Peyer's patch (tissue), 4 donors: ENCODE measurements at regions not wholly inside any gene's neighbourhood (a gene's known extent, or its start where the extent isn't known, plus 50 kb on each side); places are given as distances from the start of the nearest gene placed in this dataset.

Source experiments
- DNase-seq, 3 donors: peaks; one replicate each; pipeline ENCODE4 v3.0.0-alpha.2; 2017 to 2019
- H3K27ac ChIP-seq, 4 donors: fragments of 200-600 bp; sonication (generic); one replicate each; pipeline ENCODE4 v1.5.1; 2016 to 2019
- H3K27me3 ChIP-seq, 2 donors: fragments of 200-600 bp; sonication (generic); one replicate each; pipeline ENCODE4 v1.5.1; 2019
- H3K36me3 ChIP-seq, 3 donors: fragments of 200-600 bp; sonication (generic); one replicate each; pipeline ENCODE4 v1.5.1; 2016 to 2019
- H3K4me1 ChIP-seq, 4 donors: fragments of 200-600 bp; sonication (generic); one replicate each; pipeline ENCODE4 v1.5.1; 2016 to 2019
- H3K4me3 ChIP-seq, 4 donors: fragments of 200-600 bp; sonication (generic); 1 replicate in 3 of 4; 2 replicates in 1 of 4; pipeline ENCODE4 v1.5.1; 2016 to 2019; ENCODE audit warnings: mild to moderate bottlenecking in 1 of 4
- H3K9me3 ChIP-seq, 4 donors: fragments of 200-600 bp; sonication (generic); one replicate each; pipeline ENCODE4 v1.5.1; 2016 to 2019; ENCODE audit warnings: mild to moderate bottlenecking in 1 of 4
- CTCF ChIP-seq, 6 experiments: fragments of 450-650 bp in 4 of 6; fragments of 200-600 bp in 2 of 6; sonication (generic) in 1 of 6; IDR thresholded peaks; one replicate each; pipeline ENCODE4 v1.5.1; 2017 to 2019; ENCODE audit warnings: antibody characterized with exemption in 6 of 6, mild to moderate bottlenecking in 3 of 6, moderate library complexity in 1 of 6
- POLR2A ChIP-seq, 2 donors: fragments of 450-650 bp; IDR thresholded peaks; one replicate each; pipeline ENCODE4 v1.5.1; 2017; ENCODE audit warnings: antibody characterized with exemption in 2 of 2, mild to moderate bottlenecking in 2 of 2, moderate library complexity in 2 of 2

DNA sequence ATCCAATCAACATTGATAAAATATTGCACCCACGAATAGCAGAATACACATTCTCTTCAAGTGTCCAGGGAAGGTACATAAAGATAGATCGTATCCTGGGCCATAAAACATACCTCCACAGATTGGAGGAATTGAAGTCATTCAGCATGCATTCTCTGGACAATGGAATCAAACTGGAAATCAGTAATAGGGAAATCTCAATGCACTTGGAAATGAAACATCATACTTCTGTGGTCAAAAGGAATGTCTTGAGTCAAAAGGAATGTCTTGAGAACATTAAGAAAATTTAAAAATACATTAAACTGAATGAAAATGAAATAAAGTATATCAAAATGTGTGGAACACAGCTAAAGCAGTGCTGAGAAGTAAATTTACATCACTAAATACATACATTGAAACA lies 138.8 kb downstream of the TFAP2A start:
- no peaks in the 10 kb centered on the region for H3K4me1 ChIP-seq
- DNase-seq, result no peak
- H3K9me3 ChIP-seq, result no peaks in the 10 kb centered on the region
- H3K36me3 ChIP-seq, result no peaks in the 10 kb centered on the region
- H3K27ac ChIP-seq, result no peak overlapping the region
- TF ChIP-seq POLR2A (IDR thresholded peaks at IDR 0.05) (no peak), CTCF (IDR thresholded peaks at IDR 0.05) (no peak)
- no peak overlapping the region for H3K4me3 ChIP-seq
- no peaks in the 10 kb centered on the region for H3K27me3 ChIP-seq

- Histone ChIP-seq H3K27ac (no peak overlapping the region), H3K9me3 (no peaks in the 10 kb centered on the region), H3K27me3 (no peaks in the 10 kb centered on the region), H3K4me1 (no peaks in the 10 kb centered on the region), H3K36me3 (no peaks in the 10 kb centered on the region), H3K4me3 (no peak overlapping the region)
- TF ChIP-seq CTCF (IDR thresholded peaks at IDR 0.05) (no peak), POLR2A (IDR thresholded peaks at IDR 0.05) (no peak)
- DNase-seq, result no peak
Measured at GRCh38 chr6:10272591-10272990, 142.3 kb downstream of the TFAP2A start.

DNA sequence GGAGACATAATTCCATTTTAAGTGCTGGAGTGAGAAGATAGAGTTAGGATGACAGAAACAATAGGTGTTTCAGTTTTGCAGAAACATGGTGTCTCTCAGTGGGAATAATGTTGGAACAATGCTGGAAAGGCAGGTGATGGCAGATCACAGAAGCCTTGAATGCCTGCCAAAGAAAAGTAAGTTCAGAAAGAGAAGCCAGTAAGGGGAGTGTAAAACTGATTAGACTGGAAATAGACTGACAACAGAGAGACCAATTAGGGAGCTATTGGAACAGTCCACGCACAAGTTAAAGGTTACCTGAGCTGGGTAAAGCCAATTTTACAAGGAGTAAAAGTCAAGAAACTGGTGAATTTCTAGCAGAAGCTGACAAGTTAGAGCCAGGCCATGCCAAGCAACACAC lies 142.9 kb downstream of the TFAP2A start:
- no peak for DNase-seq
- Histone ChIP-seq H3K4me3 (no peak overlapping the region), H3K9me3 (no peaks in the 10 kb centered on the region), H3K27me3 (no peaks in the 10 kb centered on the region), H3K36me3 (no peaks in the 10 kb centered on the region), H3K4me1 (no peaks in the 10 kb centered on the region), H3K27ac (no peak overlapping the region)
- TF ChIP-seq CTCF (IDR thresholded peaks at IDR 0.05) (no peak), POLR2A (IDR thresholded peaks at IDR 0.05) (no peak)

DNA sequence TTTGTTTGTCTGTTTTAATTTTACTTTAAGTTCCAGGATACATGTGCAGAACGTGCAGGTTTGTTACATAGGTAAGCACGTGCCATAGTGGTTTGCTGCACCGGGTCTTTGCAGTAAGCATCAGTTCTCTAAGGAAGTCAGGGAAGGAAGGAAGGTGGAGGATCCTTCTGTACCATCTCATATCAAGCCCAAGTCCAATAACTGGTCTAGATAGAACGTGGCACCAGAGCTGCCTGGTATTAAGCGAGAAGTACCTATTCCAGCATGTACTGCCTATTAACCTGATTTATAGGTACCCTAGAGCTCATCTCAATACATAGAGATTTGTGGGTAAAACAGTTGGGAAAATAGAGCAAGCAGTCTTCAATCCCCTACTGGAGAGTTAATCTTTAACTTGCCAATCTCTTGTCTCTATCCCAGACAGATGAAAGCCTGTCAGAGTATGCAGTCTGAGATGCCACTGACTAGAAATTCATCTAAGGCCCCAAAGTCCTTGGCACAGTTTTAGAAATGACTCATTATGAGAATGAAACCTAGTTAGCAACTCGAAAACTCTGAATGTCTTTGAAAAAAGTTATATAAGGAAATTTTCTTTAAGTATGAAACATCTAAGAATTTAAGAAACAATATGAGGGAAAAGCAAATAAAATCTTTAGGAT lies 144.9 kb downstream of the TFAP2A start:
- no peaks in the 10 kb centered on the region for H3K4me1 ChIP-seq
- H3K27ac ChIP-seq, result no peak overlapping the region
- no peaks in the 10 kb centered on the region for H3K9me3 ChIP-seq
- H3K4me3 ChIP-seq, result no peak overlapping the region
- TF ChIP-seq POLR2A (IDR thresholded peaks at IDR 0.05) (no peak), CTCF (IDR thresholded peaks at IDR 0.05) (no peak)
- no peak for DNase-seq
- no peaks in the 10 kb centered on the region for H3K36me3 ChIP-seq
- no peaks in the 10 kb centered on the region for H3K27me3 ChIP-seq

DNA sequence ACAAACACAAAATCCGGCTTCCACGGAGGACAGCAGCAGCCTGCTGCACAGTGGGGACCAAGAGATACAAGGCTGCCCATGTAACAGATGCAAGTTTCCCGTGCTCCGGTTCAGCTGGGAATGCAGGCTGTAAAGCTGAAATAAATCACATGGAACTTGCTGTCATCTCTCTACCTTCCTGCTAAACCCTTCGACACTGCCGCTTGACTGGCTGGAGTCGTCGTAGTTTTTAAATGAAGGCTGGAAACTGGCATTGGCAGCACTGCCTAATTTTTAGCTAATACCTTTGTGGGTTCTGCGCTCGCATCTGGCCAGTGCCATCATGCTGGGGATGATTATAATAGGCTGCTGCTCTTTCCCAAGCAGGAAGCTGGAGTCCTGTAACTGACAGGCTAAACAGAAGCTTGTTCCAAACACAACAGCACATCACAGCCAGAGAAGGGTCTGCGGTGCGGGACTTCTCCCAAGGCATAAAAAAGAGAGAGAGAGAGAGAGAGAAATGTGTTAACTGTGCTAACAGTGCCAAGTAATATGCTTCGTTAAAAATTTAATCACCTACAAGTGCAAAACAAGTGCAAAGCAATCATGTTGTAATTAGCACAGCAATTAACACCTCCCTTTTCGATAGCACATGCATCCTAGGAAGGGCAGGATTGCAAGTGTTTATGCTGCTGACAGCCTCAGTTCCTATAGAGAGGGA lies 146.1 kb downstream of the TFAP2A start:
- Histone ChIP-seq H3K36me3 (no peaks in the 10 kb centered on the region), H3K27me3 (no peaks in the 10 kb centered on the region), H3K4me3 (no peak overlapping the region), H3K27ac (no peak overlapping the region), H3K9me3 (no peaks in the 10 kb centered on the region), H3K4me1 (no peaks in the 10 kb centered on the region)
- TF ChIP-seq POLR2A (IDR thresholded peaks at IDR 0.05) (no peak), CTCF (IDR thresholded peaks at IDR 0.05) (no peak)
- DNase-seq, result no peak
